HG03064 (cell line): ENCODE measurements at regions not wholly inside any gene's neighbourhood (a gene's known extent, or its start where the extent isn't known, plus 50 kb on each side); places are given as distances from the start of the nearest gene placed in this dataset.
"Not testable (repeated sequence)": the region's sequence is repeated elsewhere in the genome, so short reads cannot be mapped to it uniquely, and the experiment has no call there.

Experiments
- ATAC-seq: cut with Tn5 transposase; IDR thresholded peaks from one replicate; pipeline ENCODE4 v1.9.1; 2021; ENCODE audit warnings: low read depth; ENCODE audit not compliant: unreplicated experiment

DNA sequence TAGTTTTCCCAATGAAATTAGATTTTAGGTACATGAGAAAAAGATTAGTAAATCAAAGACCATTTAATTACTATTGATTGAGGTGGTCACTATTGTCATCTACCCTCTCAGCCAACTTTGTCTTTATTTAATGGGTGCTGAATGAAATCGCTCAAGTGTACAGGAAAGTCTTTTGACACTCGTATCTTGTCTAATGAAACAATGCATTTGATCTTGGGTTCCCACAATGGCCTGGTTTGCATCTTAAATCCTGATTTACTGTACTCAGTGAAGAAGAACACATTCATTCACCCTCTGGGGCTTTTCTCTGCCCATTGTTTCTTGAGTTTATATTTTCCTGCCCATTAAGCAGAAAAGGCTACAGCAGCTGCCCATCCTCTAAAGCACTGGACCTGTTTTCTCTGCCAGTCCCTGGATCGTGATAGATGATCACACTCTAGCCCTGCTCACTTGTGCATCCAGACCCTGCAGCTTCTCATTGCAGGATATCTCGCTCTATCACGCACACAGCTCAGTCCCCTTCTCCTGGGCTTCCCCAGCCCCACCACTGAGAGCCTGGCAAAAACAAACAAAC is 1369.3 kb downstream of the AACS start:
- ATAC-seq: no peak

GRCh38 chr12:126436041-126436440 is 1370.8 kb downstream of the AACS start:
- no peak for ATAC-seq

DNA sequence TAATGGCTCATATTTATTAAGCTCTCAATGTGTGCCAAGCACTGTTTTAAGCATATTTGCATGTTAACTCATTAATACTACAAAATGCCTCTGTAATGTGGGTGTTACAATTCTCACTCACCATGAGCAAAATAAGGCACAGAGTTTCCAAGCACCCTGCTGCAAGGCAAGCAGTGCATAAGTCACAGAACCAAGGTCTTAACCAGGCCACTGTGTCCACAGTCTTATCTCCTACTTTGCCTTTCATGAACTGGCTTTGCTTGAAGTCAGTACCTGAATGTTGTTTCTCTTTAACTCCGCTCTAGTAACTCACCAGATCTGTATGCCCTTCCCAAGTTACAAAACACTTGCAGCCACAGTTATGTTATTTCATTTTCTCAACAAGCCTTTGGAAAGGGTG is 1372.7 kb downstream of the AACS start:
- ATAC-seq: no peak

DNA sequence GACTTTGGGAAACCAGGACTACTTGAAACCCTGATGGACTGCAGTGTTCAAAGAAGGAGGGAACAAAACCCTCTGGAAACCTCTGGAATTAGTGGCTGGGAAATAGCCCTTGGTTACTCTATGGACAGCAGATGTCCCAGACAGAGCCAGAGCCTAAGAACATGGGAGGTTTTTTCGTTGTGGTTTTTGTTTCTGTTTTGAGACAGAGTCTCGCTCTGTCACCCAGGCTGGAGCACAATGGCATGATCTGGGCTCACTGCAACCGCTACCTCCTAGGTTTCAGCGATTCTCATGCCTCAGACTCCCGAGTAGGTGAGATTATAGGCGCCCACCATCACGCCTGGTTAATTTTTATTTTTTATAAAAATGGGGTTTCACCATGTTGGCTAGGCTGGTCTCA is 1378.7 kb downstream of the AACS start:
- no peak for ATAC-seq

GRCh38 chr12:126447346-126447745 is 1382.1 kb downstream of the AACS start:
- ATAC-seq: no peak

DNA sequence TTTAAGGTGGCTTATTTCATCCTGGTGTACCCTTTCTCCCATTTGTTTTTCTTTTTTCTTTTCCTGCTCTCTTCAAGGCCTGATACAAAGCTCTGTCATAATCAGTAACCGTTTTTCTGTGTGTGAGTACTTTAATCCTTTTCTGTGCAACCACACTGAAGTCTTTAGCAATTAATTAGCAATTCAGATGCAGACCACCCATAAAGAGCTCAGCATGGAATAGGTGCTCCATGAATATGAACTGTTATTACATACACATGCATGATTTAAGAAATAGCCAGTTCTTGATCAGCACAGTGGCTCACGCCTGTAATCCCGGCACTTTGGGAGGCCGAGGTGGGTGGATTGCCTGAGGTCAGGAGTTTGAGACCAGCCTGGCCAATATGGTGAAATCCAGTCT is 1386.6 kb downstream of the AACS start:
- no peak for ATAC-seq

DNA sequence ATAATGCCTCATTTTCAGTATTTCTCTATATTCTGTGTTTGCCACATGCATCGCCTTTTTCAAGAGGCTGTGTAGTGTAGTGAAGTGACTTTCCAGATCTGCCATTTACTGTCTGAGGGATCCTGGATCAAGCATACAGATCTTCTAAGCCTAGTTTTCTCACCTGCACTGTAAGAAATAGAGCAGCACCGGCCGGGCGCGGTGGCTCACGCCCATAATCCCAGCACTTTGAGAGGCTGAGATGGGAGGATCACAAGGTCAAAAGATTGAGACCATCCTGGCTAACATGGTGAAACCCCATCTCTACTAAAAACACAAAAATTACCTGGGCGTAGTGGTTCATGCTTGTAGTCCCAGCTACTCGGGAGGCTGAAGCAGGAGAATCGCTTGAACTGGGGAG is 1387.5 kb downstream of the AACS start:
- ATAC-seq: not testable (repeated sequence)

DNA sequence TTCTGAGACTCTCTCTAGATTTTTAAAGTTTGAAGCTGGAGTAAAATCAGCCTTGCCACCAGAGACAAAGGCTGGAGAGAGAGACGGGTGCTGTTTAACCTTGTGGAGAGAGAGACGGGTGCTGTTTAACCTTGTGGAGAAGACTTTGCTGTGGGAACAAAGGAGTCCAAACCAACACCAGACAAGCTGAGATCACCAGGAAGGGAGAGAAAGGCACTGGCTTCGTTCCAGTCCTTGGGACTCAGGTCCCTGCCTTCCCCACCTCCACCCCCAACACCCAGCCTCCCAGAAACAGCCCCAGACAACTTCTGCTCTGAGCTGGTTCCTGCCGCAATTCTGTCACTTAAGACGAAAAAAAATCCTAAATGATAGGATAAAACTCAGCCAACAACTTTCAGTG is 1389.3 kb downstream of the AACS start:
- no peak for ATAC-seq

DNA sequence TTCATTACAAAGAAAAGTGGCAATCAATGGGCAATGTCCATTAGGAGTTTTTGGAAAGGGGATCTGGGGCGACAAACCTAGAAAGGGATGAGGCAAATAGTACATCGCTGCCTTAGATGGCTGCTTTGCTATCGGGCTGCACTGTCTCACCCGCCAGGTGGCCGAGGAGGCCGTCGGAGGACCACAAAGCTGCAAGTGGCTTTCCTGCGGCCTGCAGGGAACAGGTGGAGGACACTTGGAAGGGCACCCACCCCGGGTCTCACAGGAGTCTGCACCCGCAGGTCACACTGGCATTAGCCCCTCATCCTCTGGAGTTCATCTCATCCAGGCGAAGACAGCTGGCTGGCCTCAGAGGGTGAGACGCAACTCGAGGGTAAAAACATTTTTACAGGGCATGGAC is 1392.5 kb downstream of the AACS start:
- ATAC-seq: no peak

DNA sequence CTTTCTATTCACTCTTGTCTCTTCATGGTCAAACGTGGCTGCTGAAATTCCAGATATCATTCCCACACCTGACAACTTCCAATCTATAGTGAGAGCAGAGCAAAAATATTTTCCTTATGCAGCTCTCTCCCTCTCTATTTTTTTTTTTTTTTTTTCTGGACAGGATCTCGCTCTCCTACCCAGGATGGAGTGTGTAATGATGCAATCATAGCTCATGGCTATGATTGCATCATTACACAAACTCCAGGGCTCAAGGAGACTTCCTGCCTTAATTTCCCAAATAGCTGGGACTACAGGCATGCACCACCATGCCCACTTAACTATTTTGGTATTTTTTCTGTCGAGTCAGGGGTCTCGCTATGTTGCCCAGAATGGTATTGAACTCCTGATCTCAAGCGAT is 1398.9 kb downstream of the AACS start:
- no peak for ATAC-seq

DNA sequence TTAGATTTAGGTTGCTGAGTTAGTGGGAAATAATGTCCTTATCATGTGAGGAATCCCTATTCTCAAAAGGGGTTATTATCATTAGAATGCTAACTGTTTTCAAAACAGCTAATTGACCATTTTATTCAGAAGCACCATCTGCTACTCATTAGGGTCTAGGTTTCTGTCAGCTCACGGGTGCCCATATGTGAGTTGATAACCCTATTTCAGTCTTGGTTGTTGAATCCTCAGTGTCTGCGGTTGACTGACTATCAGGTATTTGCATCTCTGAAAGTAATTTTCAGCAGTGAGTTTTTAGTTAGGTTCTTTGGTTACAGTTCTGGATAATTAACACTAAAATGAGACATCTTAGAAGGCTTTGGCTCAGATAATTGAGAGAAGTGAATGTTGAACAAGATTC is 1404.0 kb downstream of the AACS start:
- no peak for ATAC-seq

- ATAC-seq: no peak
Observed at GRCh38 chr12:126474703-126475102, 1409.5 kb downstream of the AACS start.

DNA sequence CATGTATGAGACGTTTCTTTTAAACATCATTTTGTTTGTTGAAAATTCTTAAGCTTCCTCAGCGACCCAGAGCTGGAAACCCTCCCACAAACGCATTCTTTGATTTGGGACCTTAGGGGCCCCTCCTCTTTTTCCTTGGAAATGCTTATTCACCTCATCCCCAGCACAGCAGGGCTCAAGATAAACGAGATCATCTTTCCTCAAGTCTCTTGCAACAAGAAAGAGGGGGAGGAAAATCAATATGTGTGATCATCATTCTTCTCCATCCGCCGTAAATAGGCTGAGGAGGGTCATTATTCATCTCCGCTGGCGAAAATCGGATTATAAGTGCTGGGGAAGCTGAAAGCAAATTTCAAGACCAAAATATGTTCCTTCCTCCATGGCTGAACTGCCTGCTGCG is 1415.2 kb downstream of the AACS start:
- no peak for ATAC-seq

DNA sequence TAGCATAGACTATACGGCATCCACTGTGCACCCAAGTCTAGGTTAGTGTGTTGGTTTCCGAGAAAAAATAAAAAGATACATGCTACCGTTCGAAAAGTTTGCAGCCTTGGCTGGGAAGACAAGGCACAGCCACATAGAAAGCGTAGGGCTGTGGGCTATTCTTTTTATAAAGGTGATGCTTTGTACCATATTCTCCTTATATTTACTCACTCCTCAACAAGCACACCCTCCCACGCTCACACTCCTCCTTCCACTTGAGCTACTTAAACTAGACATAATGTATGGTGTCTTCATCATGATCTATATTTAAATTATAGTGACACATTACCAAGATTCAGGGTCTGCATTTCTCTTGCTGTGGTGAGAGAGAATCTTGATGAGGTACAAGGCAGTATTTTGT is 1416.5 kb downstream of the AACS start:
- no peak for ATAC-seq

GRCh38 chr12:126482238-126482889 is 1417.1 kb downstream of the AACS start:
- no peak for ATAC-seq

DNA sequence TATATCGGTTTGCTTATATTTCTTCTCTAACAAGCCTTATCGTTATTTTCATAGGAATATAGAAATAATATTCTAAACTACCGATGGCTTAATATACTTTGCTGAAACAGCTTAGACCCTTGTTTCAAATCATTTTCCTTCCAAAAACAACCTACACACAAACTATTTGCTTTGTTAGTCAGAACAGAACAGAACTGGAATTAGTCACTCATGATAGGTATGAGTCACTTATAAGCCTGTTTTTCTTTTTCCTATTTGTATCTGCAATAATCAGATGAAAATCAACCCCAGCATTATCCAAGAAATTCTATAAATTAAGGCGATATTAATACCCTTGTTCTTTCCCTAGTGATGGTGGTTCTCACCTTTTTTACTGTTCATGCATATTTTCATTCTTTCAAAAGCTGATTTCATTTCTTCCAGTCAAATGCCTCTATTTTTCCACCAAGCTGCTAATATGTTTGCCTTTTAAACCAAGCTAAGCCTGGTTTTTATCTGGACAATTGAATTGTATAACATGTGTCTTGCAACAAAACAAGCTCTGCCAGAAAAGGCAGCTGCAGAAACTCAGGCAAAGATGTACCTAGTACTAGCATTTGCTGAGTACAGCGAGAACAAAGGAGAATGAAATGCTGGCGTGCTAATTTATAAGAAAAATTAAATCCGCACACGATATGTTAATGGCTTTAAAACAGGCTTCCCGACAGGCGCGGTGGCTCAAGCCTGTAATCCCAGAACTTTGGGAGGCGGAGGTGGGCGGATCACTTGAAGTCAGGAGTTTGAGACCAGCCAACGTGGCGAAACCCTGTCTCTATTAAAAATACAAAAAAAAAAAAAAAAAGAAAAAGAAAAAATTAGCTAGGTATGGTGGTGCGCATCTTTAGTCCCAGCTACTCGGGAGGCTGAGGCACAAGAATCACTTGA is 1418.2 kb downstream of the AACS start:
- no peak for ATAC-seq

DNA sequence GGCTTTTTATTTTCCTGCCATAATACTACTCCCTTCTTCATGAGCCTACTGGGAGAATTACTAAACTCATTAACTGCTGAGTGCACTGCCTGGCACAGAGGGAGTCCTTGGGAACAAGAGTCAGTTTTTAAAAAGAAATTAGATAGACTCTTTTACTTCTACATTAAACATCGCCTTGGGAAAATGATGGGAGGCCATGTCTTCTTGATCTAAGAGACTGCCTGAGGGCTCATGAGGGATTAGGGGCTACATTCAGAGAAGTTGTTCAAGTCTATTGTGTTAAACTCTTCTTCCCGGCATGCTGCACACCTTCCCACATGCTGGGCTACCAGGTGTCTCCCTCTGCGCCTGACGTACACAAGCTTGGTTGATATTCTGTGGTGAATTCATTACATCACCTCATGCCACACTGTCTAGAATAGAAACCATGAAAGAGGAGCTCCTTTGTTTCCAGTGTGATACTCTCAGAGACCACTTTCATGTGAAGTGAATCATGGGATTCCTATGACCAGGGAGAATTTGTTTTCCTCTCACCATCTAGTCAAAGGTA is 1422.3 kb downstream of the AACS start:
- ATAC-seq: no peak

DNA sequence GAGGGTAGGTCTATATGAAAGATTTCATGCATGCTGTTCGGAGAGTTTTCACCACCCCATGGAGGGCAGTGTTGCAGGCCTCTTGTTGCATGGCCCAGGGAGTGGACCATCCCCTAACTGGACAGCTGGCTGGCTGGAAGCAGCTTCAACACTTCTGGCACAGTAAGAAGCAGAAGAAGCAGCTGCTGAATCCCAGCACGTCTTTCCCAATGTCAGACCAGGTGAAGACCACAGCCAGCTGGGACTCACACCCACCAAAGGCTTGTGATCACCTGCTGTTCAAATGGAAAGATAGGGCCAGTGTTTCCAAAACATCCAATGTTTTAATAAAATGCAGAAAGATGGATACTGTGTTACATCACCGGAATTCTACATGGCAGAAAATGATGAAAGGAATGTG is 1423.6 kb downstream of the AACS start:
- no peak for ATAC-seq

DNA sequence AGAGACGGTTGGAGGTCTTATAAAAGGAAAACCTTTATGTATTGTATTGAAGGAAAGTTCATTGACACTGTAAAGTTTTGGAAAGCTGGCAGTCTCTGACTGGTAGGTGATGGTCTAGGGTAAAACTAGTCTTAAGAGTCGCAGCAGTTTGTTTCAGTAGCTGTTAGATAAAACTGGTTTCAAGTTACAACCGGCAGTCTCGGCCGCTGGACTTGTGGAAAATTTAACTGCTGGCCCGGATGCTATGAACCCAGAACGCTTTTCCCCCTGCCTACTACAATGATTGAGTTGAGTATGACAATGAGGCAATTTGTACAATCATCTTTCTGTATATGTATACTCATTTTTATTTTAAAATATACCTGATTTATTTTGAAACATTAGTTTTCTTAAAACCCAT is 1426.9 kb downstream of the AACS start:
- no peak for ATAC-seq

DNA sequence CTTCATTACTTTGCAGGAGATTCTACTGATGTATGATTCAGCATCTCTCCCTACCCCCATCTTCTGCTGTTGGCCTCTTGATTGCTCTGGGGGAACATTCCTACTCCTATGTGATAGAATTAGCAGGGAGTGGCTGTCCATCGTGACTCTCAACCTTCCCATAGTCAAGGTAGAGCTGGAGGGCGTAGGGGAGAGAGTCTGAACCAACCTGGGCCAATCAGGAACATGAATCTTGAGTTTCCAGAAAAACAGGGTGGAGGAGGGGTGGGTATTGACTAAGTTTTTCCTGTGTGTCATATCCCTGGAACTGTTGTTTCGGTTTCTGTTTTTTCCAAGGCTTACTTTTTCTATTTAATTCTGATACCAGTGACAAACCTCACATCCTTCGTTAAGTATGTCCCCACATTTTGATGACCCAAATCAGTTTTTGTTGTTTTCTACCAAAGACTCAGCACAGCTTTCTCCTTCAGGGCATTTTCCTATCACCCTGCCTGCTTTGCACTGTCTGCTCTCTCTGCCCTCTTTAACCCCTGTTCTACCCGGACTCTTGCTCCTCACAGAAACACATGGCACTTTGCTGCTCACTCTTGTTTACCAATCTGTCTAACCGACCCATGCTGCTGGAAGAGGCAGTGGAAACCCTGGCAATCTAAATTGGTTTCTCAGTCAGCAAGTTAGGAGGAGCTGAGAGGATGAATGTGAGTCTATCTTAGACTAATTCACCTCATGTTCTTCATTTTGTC is 1428.3 kb downstream of the AACS start:
- ATAC-seq: no peak

GRCh38 chr12:126496201-126496600 is 1431.0 kb downstream of the AACS start:
- no peak for ATAC-seq
